AG09319 (cell line): ENCODE measurements at regions not wholly inside any gene's neighbourhood (a gene's known extent, or its start where the extent isn't known, plus 50 kb on each side); places are given as distances from the start of the nearest gene placed in this dataset.

Experiments
- DNase-seq: peaks from one replicate; pipeline ENCODE4 v3.0.0-alpha.2; 2010; ENCODE audit warnings: low read depth; ENCODE audit errors: extremely low read depth
- CTCF ChIP-seq: IDR thresholded peaks from 2 replicates; pipeline ENCODE4 v1.5.1; 2011; ENCODE audit warnings: low read depth, mild to moderate bottlenecking, inconsistent platforms, low read length, moderate library complexity

GRCh38 chr1:48061162-48062136, 64.3 kb upstream of the TRABD2B start:
- DNase-seq: no peak
- peak; percentile 71 for TF ChIP-seq CTCF

- no peak for DNase-seq
- TF ChIP-seq CTCF: no peak
Observed at GRCh38 chr1:48059289-48059688, 62.1 kb upstream of the TRABD2B start.

- no peak for TF ChIP-seq CTCF
- DNase-seq: no peak
Observed at GRCh38 chr1:48058135-48059025, 61.2 kb upstream of the TRABD2B start.

- DNase-seq: no peak
- TF ChIP-seq CTCF: no peak
Observed at GRCh38 chr1:48057249-48057648, 60.1 kb upstream of the TRABD2B start.

- DNase-seq: no peak
Observed at GRCh38 chr1:48055876-48056764, 58.9 kb upstream of the TRABD2B start.

GRCh38 chr1:48054232-48054631, 57.0 kb upstream of the TRABD2B start:
- DNase-seq: no peak
- TF ChIP-seq CTCF: no peak

More at GRCh38 chr1:48055876-48056764, 58.9 kb upstream of the TRABD2B start:
- TF ChIP-seq CTCF: no peak
